Endothelial cell of umbilical vein (primary cell): ENCODE measurements at regions not wholly inside any gene's neighbourhood (a gene's known extent, or its start where the extent isn't known, plus 50 kb on each side); places are given as distances from the start of the nearest gene placed in this dataset.
A peak's percentile ranks its signal among the peaks of the same experiment; 100 is the strongest.

Experiments used
- BruUV-seq: library from RNA; stranded (reverse); fragments of 400-500 nt; replicated peaks from 2 replicates; lab custom pipeline; 2021; lab: Mats Ljungman, UMichigan
- CTCF ChIA-PET: fragments of 300-600, 350-600 bp; sonication (Branson Sonifier 250); formaldehyde crosslinking; loops from one replicate; lab custom pipeline; 2021; ENCODE audit warnings: antibody characterized with exemption, inconsistent platforms; lab: Charles Lee
- POLR2A ChIA-PET: fragments of 300-600, 350-600 bp; sonication (Branson Sonifier 250); formaldehyde crosslinking; loops from one replicate; lab custom pipeline; 2021; ENCODE audit warnings: antibody characterized with exemption, inconsistent platforms; lab: Charles Lee
- DNase-seq: peaks from one replicate; pipeline ENCODE4 v3.0.0-alpha.2; 2011; ENCODE audit warnings: low read depth, low spot score
- FAIRE-seq: peaks from 2 replicates; lab custom pipeline; 2011; peaks lifted over from hg19 to GRCh38; lab: Jason Lieb, UNC
- H2AFZ ChIP-seq: 2 replicates; pipeline ENCODE4 v1.6.0; 2012; ENCODE audit warnings: low read depth, low read length, control low read depth, inconsistent platforms
- H3K27ac ChIP-seq: 2 replicates; pipeline ENCODE4 v1.5.1; 2011; ENCODE audit warnings: low read depth, mild to moderate bottlenecking, control low read depth, low read length, moderate library complexity; ENCODE audit not compliant: insufficient read depth
- H3K27me3 ChIP-seq, 2 experiments: 2 replicates each; pipeline versions ENCODE4 v1.6.0 to v1.6.1; 2011; ENCODE audit warnings: low read length in 2 of 2, mixed read lengths in 1 of 2; ENCODE audit not compliant: control insufficient read depth in 2 of 2, insufficient read depth in 2 of 2
- H3K36me3 ChIP-seq, 2 experiments: 2 replicates in 1 of 2; 3 replicates in 1 of 2; pipeline ENCODE4 v1.5.1; 2011; ENCODE audit warnings: low read length in 2 of 2, mild to moderate bottlenecking in 1 of 2, moderate library complexity in 1 of 2; ENCODE audit not compliant: control insufficient read depth in 2 of 2, insufficient read depth in 2 of 2; ENCODE audit errors: extremely low read depth in 1 of 2
- H3K4me1 ChIP-seq: 3 replicates; pipeline ENCODE4 v1.5.1; 2011; ENCODE audit warnings: mild to moderate bottlenecking, low read length; ENCODE audit not compliant: control insufficient read depth, insufficient read depth; ENCODE audit errors: extremely low read depth
- H3K4me2 ChIP-seq: 2 replicates; pipeline ENCODE4 v1.6.1; 2011; ENCODE audit warnings: low read length, control low read depth, mixed read lengths; ENCODE audit not compliant: insufficient read depth
- H3K4me3 ChIP-seq, 3 experiments: fragments of 200-600 bp in 1 of 3; sonication (generic), shearing (Covaris generic) in 1 of 3; replicated peaks in 1 of 3; 2 replicates each; pipeline ENCODE4 v1.5.1; 2011 to 2016; ENCODE audit warnings: control low read depth in 3 of 3, low read length in 3 of 3, mild to moderate bottlenecking in 2 of 3, inconsistent platforms in 1 of 3, low read depth in 1 of 3, moderate library complexity in 1 of 3; ENCODE audit not compliant: insufficient read depth in 1 of 3
- H3K79me2 ChIP-seq: 2 replicates; pipeline ENCODE4 v1.6.0; 2012; ENCODE audit warnings: low read length, inconsistent platforms; ENCODE audit not compliant: control insufficient read depth, insufficient read depth
- H3K9ac ChIP-seq: replicated peaks from 2 replicates; pipeline ENCODE3; 2011; ENCODE audit warnings: low read length, control low read depth; ENCODE audit not compliant: insufficient read depth; ENCODE audit errors: extremely low read depth
- H3K9me1 ChIP-seq: replicated peaks from 3 replicates; pipeline ENCODE4 v1.6.0; 2011; ENCODE audit warnings: mild to moderate bottlenecking, low read length; ENCODE audit not compliant: control insufficient read depth, insufficient read depth; ENCODE audit errors: extremely low read depth
- H3K9me3 ChIP-seq: replicated peaks from 2 replicates; pipeline ENCODE4 v1.5.1; 2012; ENCODE audit warnings: low read length, inconsistent platforms; ENCODE audit not compliant: control insufficient read depth, insufficient read depth
- H4K20me1 ChIP-seq: replicated peaks from 2 replicates; pipeline ENCODE3; 2011; ENCODE audit warnings: mild to moderate bottlenecking, low read length; ENCODE audit not compliant: control insufficient read depth, insufficient read depth; ENCODE audit errors: extremely low read depth
- EZH2 ChIP-seq: IDR thresholded peaks from 2 replicates; pipeline ENCODE4 v1.6.1; 2012; ENCODE audit warnings: borderline replicate concordance, low read depth, mild to moderate bottlenecking, moderate library complexity, low read length, inconsistent platforms; ENCODE audit not compliant: severe bottlenecking
- GATA2 ChIP-seq: IDR thresholded peaks from 2 replicates; pipeline ENCODE4 v1.7.0; 2011; ENCODE audit warnings: low read depth, mild to moderate bottlenecking, moderate library complexity, mixed read lengths, low read length; ENCODE audit not compliant: insufficient read length, insufficient read depth
- MAX ChIP-seq: IDR thresholded peaks from 2 replicates; pipeline ENCODE4 v1.6.1; 2011; ENCODE audit not compliant: insufficient read depth, insufficient read length
- dilution Hi-C: fragments of 300-500 bp; cut with MboI; formaldehyde crosslinking; loops from one replicate; pipeline ENCODE4 v1.15.0; 2019; ENCODE audit warnings: low sequenced_read_pairs; ENCODE audit not compliant: extremely low pct_ligation_motif_present
- intact Hi-C: fragments of 100-400 bp; cut with micrococcal nuclease; formaldehyde crosslinking; loops from one replicate; pipeline ENCODE4 v1.10.0; 2022
- TF ChIP-seq, protein P1 (sequence below), 2 donors: IDR thresholded peaks; 1 replicate in 1 of 2; 2 replicates in 1 of 2; pipeline ENCODE4 v1.5.1; 2011; ENCODE audit warnings: low read length in 2 of 2, mild to moderate bottlenecking in 2 of 2, moderate library complexity in 2 of 2, control low read depth in 1 of 2, inconsistent platforms in 1 of 2, low read depth in 1 of 2; ENCODE audit not compliant: insufficient read depth in 1 of 2; ENCODE audit errors: extremely low read depth in 1 of 2

GRCh38 chr12:74317078-74317601, 220.5 kb upstream of the ATXN7L3B start:
- Histone ChIP-seq H3K4me3 (no peak overlapping the region), H3K9ac (no peak overlapping the region), H3K27ac (no peak overlapping the region), H4K20me1 (no peaks in the 10 kb centered on the region), H3K9me1 (no peaks in the 10 kb centered on the region), H3K4me2 (no peak overlapping the region), H3K27me3 (no peaks in the 10 kb centered on the region), H3K9me3 (no peaks in the 10 kb centered on the region), H3K4me1 (no peaks in the 10 kb centered on the region), H2AFZ (no peak overlapping the region), H3K36me3 (no peaks in the 10 kb centered on the region), H3K79me2 (no peaks in the 10 kb centered on the region)
- BruUV-seq, result no TSS peak
- dilution Hi-C loops (no loop called here), intact Hi-C loops (no loop called here)
- peak; percentile 58 for DNase-seq
- CTCF ChIA-PET, result interaction anchor here (1.0 kb wide), 2 partner anchors 9 to 295 kb away, joined by 3 to 4 read pairs; no protein-coding TSS in a partner anchor
- POLR2A ChIA-PET, result no interaction called here
- no peak for FAIRE-seq
- TF ChIP-seq, protein P1, sequence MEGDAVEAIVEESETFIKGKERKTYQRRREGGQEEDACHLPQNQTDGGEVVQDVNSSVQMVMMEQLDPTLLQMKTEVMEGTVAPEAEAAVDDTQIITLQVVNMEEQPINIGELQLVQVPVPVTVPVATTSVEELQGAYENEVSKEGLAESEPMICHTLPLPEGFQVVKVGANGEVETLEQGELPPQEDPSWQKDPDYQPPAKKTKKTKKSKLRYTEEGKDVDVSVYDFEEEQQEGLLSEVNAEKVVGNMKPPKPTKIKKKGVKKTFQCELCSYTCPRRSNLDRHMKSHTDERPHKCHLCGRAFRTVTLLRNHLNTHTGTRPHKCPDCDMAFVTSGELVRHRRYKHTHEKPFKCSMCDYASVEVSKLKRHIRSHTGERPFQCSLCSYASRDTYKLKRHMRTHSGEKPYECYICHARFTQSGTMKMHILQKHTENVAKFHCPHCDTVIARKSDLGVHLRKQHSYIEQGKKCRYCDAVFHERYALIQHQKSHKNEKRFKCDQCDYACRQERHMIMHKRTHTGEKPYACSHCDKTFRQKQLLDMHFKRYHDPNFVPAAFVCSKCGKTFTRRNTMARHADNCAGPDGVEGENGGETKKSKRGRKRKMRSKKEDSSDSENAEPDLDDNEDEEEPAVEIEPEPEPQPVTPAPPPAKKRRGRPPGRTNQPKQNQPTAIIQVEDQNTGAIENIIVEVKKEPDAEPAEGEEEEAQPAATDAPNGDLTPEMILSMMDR (IDR thresholded peaks at IDR 0.05; ENCODE audit: extremely low read depth in 1 of 2, insufficient read depth in 1 of 2, low read depth in 1 of 2, low read length in 2 of 2), result peak in 1 of 2 donors; percentile 11
- TF ChIP-seq EZH2, result no peak

DNA sequence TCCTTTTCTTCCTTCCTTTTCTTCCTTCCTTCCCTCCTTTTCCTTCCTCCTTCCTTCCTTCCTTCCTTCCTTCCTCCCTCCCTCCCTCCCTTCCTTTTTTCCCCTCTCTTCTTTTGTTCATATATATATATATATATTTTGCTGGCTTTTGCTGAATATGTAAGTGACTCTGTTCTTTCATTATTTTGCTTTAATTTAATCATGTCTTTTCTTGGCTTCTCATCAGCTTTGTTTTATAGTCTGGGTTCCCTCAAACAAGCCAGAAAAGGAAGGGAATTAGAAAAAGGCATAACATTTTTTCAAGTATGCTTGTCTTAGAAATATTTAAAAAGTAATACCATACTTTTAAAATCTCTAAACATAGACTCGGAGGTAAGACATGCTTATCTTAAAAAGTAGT, 219.9 kb upstream of the ATXN7L3B start:
- POLR2A ChIA-PET, result no interaction called here
- H3K79me2 ChIP-seq, result no peaks in the 10 kb centered on the region
- H2AFZ ChIP-seq, result no peak overlapping the region
- H3K4me2 ChIP-seq, result no peak overlapping the region
- H3K4me3 ChIP-seq, result no peak overlapping the region
- DNase-seq (no peak), FAIRE-seq (no peak)
- H3K27me3 ChIP-seq, result no peaks in the 10 kb centered on the region
- CTCF ChIA-PET, result interaction anchor here (1.0 kb wide), 2 partner anchors 9 to 296 kb away, joined by 3 to 4 read pairs; no protein-coding TSS in a partner anchor
- no TSS peak for BruUV-seq
- no peak overlapping the region for H3K9ac ChIP-seq
- H4K20me1 ChIP-seq, result no peaks in the 10 kb centered on the region
- no peaks in the 10 kb centered on the region for H3K4me1 ChIP-seq
- dilution Hi-C loops, result no loop called here
- no peak overlapping the region for H3K27ac ChIP-seq
- no peaks in the 10 kb centered on the region for H3K9me1 ChIP-seq
- H3K36me3 ChIP-seq, result no peaks in the 10 kb centered on the region
- no peak for TF ChIP-seq EZH2
- TF ChIP-seq GATA2, result no peak
- TF ChIP-seq MAX, result no peak
- no peaks in the 10 kb centered on the region for H3K9me3 ChIP-seq
- intact Hi-C loops, result no loop called here
